Esophagus squamous epithelium (tissue), 4 donors: ENCODE measurements at regions not wholly inside any gene's neighbourhood (a gene's known extent, or its start where the extent isn't known, plus 50 kb on each side); places are given as distances from the start of the nearest gene placed in this dataset.

ENCODE experiments used
- POLR2A ChIP-seq, 4 donors: fragments of 450-650 bp; IDR thresholded peaks; one replicate each; pipeline ENCODE4 v1.6.1; 2017; ENCODE audit warnings: antibody characterized with exemption in 4 of 4, mild to moderate bottlenecking in 4 of 4, moderate library complexity in 3 of 4
- TF ChIP-seq, protein P1 (sequence below), 6 experiments: fragments of 450-650 bp in 4 of 6; fragments of 200-600 bp in 2 of 6; sonication (generic) in 2 of 6; IDR thresholded peaks; one replicate each; pipeline ENCODE4 v1.5.1; 2016 to 2019; ENCODE audit warnings: antibody characterized with exemption in 6 of 6, mild to moderate bottlenecking in 4 of 6, moderate library complexity in 4 of 6

DNA sequence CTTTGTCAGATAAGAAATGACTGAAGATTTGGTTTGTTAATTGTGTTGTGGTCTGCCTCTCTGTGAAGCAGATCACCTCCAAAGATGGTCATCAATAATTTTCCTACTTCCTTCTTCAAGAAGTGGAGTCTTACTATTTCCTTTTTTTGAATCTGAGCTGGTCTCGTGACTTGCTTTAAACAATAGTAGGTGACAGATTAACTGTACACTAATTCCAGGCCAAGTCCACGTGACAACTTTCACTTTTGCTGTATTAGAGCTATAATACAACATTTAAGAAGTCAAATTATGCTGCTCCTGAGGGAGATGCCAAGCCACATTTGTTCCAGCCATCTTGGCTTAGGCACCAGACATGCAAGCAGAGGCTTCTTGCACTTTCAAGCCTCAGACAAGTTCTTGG, 393.8 kb upstream of the GRID2 start:
- no peak for TF ChIP-seq POLR2A (IDR thresholded peaks at IDR 0.05)
- TF ChIP-seq, protein P1, sequence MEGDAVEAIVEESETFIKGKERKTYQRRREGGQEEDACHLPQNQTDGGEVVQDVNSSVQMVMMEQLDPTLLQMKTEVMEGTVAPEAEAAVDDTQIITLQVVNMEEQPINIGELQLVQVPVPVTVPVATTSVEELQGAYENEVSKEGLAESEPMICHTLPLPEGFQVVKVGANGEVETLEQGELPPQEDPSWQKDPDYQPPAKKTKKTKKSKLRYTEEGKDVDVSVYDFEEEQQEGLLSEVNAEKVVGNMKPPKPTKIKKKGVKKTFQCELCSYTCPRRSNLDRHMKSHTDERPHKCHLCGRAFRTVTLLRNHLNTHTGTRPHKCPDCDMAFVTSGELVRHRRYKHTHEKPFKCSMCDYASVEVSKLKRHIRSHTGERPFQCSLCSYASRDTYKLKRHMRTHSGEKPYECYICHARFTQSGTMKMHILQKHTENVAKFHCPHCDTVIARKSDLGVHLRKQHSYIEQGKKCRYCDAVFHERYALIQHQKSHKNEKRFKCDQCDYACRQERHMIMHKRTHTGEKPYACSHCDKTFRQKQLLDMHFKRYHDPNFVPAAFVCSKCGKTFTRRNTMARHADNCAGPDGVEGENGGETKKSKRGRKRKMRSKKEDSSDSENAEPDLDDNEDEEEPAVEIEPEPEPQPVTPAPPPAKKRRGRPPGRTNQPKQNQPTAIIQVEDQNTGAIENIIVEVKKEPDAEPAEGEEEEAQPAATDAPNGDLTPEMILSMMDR (IDR thresholded peaks at IDR 0.05) = no peak
